Thoracic aorta (tissue), 2 donors: ENCODE measurements at regions not wholly inside any gene's neighbourhood (a gene's known extent, or its start where the extent isn't known, plus 50 kb on each side); places are given as distances from the start of the nearest gene placed in this dataset.

ENCODE experiments used
- ATAC-seq: fragments of 150-250 bp; one replicate; pipeline ENCODE4 v1.8.0; 2017; ENCODE audit warnings: low read depth; ENCODE audit not compliant: insufficient number of reproducible peaks, low FRiP score
- DNase-seq: peaks from one replicate; pipeline ENCODE4 v3.0.0-alpha.2; 2020; ENCODE audit warnings: low spot score
- H3K27ac ChIP-seq, 2 donors: fragments of 200-600 bp; sonication (generic); 1 replicate in 1 of 2; 2 replicates in 1 of 2; pipeline ENCODE4 v1.5.1; 2016; ENCODE audit warnings: mild to moderate bottlenecking in 2 of 2, moderate library complexity in 2 of 2
- H3K27me3 ChIP-seq: fragments of 200-600 bp; sonication (generic); replicated peaks from 2 replicates; pipeline ENCODE4 v1.6.0; 2016; ENCODE audit warnings: mild to moderate bottlenecking; ENCODE audit not compliant: insufficient read depth
- H3K36me3 ChIP-seq: fragments of 200-600 bp; sonication (generic); one replicate; pipeline ENCODE4 v1.5.1; 2016
- H3K4me1 ChIP-seq, 2 donors: fragments of 200-600 bp; sonication (generic); 1 replicate in 1 of 2; 2 replicates in 1 of 2; pipeline versions ENCODE4 v1.5.1 to v1.6.0; 2016; ENCODE audit warnings: low read depth in 2 of 2, mild to moderate bottlenecking in 1 of 2; ENCODE audit not compliant: control insufficient read depth in 1 of 2
- H3K4me3 ChIP-seq: fragments of 200-600 bp; sonication (generic); 2 replicates; pipeline ENCODE4 v1.5.1; 2016; ENCODE audit warnings: mild to moderate bottlenecking
- H3K9me3 ChIP-seq: fragments of 200-600 bp; sonication (generic); 2 replicates; pipeline ENCODE4 v1.5.1; 2016
- TF ChIP-seq, protein P1 (sequence below): fragments of 200-600 bp; sonication (generic); IDR thresholded peaks from one replicate; pipeline ENCODE4 v1.5.1; 2019; ENCODE audit warnings: antibody characterized with exemption

DNA sequence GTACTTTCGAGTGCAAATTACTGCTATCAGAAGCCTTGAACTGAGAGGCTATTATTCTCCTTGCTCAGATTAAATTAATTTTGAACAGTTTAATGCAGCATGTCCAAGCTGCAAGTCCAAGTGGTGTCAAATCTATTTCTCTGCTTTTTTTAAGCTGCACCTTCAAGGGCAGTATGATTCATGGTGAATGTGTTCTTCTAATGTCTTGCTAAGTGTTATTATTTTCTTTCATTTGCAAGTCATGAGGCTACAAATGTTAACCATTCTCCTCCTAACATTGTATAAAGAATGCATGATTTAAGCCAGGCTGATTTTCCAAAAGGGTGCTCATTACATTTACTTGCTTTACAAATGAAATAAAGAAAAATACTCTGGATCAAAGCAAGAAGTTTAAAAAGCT, 200.4 kb downstream of the TEX13C start:
- TF ChIP-seq, protein P1, sequence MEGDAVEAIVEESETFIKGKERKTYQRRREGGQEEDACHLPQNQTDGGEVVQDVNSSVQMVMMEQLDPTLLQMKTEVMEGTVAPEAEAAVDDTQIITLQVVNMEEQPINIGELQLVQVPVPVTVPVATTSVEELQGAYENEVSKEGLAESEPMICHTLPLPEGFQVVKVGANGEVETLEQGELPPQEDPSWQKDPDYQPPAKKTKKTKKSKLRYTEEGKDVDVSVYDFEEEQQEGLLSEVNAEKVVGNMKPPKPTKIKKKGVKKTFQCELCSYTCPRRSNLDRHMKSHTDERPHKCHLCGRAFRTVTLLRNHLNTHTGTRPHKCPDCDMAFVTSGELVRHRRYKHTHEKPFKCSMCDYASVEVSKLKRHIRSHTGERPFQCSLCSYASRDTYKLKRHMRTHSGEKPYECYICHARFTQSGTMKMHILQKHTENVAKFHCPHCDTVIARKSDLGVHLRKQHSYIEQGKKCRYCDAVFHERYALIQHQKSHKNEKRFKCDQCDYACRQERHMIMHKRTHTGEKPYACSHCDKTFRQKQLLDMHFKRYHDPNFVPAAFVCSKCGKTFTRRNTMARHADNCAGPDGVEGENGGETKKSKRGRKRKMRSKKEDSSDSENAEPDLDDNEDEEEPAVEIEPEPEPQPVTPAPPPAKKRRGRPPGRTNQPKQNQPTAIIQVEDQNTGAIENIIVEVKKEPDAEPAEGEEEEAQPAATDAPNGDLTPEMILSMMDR: no peak
- Histone ChIP-seq H3K27me3 (no peaks in the 10 kb centered on the region), H3K36me3 (no peaks in the 10 kb centered on the region), H3K27ac (no peak overlapping the region), H3K9me3 (no peaks in the 10 kb centered on the region), H3K4me3 (no peak overlapping the region), H3K4me1 (no peaks in the 10 kb centered on the region)
- ATAC-seq: no peak
- no peak for DNase-seq

DNA sequence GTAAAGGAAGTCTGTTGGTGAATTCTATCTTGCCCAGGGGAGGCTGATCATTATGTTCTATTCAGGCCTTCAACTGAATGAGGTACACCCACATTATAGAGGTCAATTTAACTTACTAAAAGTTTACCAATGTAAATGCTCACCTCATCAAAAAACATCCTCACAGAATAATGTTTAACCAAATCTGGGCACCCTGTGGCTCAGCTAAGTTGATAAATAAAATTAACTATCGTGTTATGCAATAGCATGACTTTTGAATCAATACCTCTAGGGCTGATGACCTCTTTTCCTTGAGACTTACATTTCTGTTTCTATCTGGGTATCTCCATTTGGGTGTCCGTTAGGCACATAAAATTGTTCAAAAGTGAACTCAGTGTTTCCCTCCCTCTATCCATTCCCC, 203.1 kb downstream of the TEX13C start:
- Histone ChIP-seq H3K36me3 (no peaks in the 10 kb centered on the region), H3K27me3 (no peaks in the 10 kb centered on the region), H3K27ac (no peak overlapping the region), H3K4me1 (no peaks in the 10 kb centered on the region), H3K9me3 (no peaks in the 10 kb centered on the region), H3K4me3 (no peak overlapping the region)
- ATAC-seq: no peak
- TF ChIP-seq, protein P1: no peak
- DNase-seq: no peak

- TF ChIP-seq, protein P1: no peak
- Histone ChIP-seq H3K4me1 (no peaks in the 10 kb centered on the region), H3K4me3 (no peak overlapping the region), H3K27ac (no peak overlapping the region), H3K36me3 (no peaks in the 10 kb centered on the region), H3K27me3 (no peaks in the 10 kb centered on the region), H3K9me3 (no peaks in the 10 kb centered on the region)
- DNase-seq: no peak
- ATAC-seq: no peak
Measured at GRCh38 chrX:125532411-125533089, 212.9 kb downstream of the TEX13C start.

- ATAC-seq (no peak), DNase-seq (no peak)
- TF ChIP-seq, protein P1: no peak
- Histone ChIP-seq H3K27me3 (no peaks in the 10 kb centered on the region), H3K9me3 (no peaks in the 10 kb centered on the region), H3K27ac (no peak overlapping the region), H3K4me1 (no peaks in the 10 kb centered on the region), H3K4me3 (no peak overlapping the region), H3K36me3 (no peaks in the 10 kb centered on the region)
Measured at GRCh38 chrX:125533352-125533751, 213.7 kb downstream of the TEX13C start.

- Histone ChIP-seq H3K4me3 (no peak overlapping the region), H3K27ac (no peak overlapping the region), H3K36me3 (no peaks in the 10 kb centered on the region), H3K27me3 (no peaks in the 10 kb centered on the region), H3K4me1 (no peaks in the 10 kb centered on the region), H3K9me3 (no peaks in the 10 kb centered on the region)
- TF ChIP-seq, protein P1: no peak
- DNase-seq: no peak
- no peak for ATAC-seq
Measured at GRCh38 chrX:125544031-125544660, 224.5 kb downstream of the TEX13C start.
